ENCODE measurements at regions not wholly inside any gene's neighbourhood (a gene's known extent, or its start where the extent isn't known, plus 50 kb on each side); places are given as distances from the start of the nearest gene placed in this dataset.

GRCh38 chr1:170831276-170831675 lies 104.1 kb upstream of the MROH9 start:
- H2AK5ac ChIP-seq (ENCODE audit: low read depth, low read length), result no peak overlapping the region
- H3K4me3 ChIP-seq (ENCODE audit: insufficient read depth, low read depth, low read length), result no peak overlapping the region
- no peaks in the 10 kb centered on the region for H3K79me1 ChIP-seq (ENCODE audit: low read depth in 1 of 2, low read length in 2 of 2)
- H3K27me3 ChIP-seq (ENCODE audit: control insufficient read depth, insufficient read depth, low read length), result no peaks in the 10 kb centered on the region
- no peak overlapping the region for H2BK120ac ChIP-seq (ENCODE audit: low read depth, low read length)
- no peak overlapping the region for H3K27ac ChIP-seq (ENCODE audit: insufficient read depth, low read length)
- H3K4ac ChIP-seq (ENCODE audit: low read depth, low read length), result no peak overlapping the region
- H4K8ac ChIP-seq (ENCODE audit: low read depth in 2 of 2, low read length in 2 of 2), result no peak overlapping the region
- H2AK9ac ChIP-seq (replicated peaks; ENCODE audit: low read depth, low read length, poor library complexity), result no peak overlapping the region
- no CpG with 5 or more reads among the region's 7 CpGs for WGBS, 2 experiments (ENCODE audit: extremely low coverage in 2 of 2, insufficient read length in 1 of 2)
- H4K5ac ChIP-seq (ENCODE audit: low read depth, low read length), result no peak overlapping the region
- intact Hi-C loops (cut with micrococcal nuclease), result loop anchor here (5.0 kb wide), 1 partner anchor 1059 kb away; no protein-coding TSS in a partner anchor
- CTCF ChIA-PET, result no interaction called here
- dilution Hi-C loops (cut with HindIII; ENCODE audit: low sequenced_read_pairs, unreplicated experiment), result no loop called here
- TF ChIP-seq POLR2A (IDR thresholded peaks at IDR 0.05; ENCODE audit: low read depth, low read length) (no peak), BHLHE40 (IDR thresholded peaks at IDR 0.05; ENCODE audit: low read depth, low read length) (no peak), RAD21 (IDR thresholded peaks at IDR 0.05; ENCODE audit: low read length) (no peak), USF2 (IDR thresholded peaks at IDR 0.05; ENCODE audit: low read depth, low read length) (no peak), NFE2L2 (IDR thresholded peaks at IDR 0.05; ENCODE audit: low read depth, low read length) (no peak), RFX5 (IDR thresholded peaks at IDR 0.05; ENCODE audit: low read depth, low read length) (no peak), CEBPB (IDR thresholded peaks at IDR 0.05; ENCODE audit: low read depth, low read length) (no peak), FOS (IDR thresholded peaks at IDR 0.05; ENCODE audit: low read depth, low read length) (no peak), MAFK (IDR thresholded peaks at IDR 0.05; ENCODE audit: low read depth, low read length) (no peak), MXI1 (IDR thresholded peaks at IDR 0.05; ENCODE audit: borderline replicate concordance, low read depth, low read length) (no peak), RCOR1 (IDR thresholded peaks at IDR 0.05; ENCODE audit: insufficient replicate concordance, low read length) (no peak), CHD1 (IDR thresholded peaks at IDR 0.05; ENCODE audit: low read depth, low read length) (no peak), SMC3 (IDR thresholded peaks at IDR 0.05; ENCODE audit: low read depth, low read length) (no peak), MAZ (IDR thresholded peaks at IDR 0.05; ENCODE audit: borderline replicate concordance, low read depth, low read length) (no peak)
- TF ChIP-seq, protein P1, sequence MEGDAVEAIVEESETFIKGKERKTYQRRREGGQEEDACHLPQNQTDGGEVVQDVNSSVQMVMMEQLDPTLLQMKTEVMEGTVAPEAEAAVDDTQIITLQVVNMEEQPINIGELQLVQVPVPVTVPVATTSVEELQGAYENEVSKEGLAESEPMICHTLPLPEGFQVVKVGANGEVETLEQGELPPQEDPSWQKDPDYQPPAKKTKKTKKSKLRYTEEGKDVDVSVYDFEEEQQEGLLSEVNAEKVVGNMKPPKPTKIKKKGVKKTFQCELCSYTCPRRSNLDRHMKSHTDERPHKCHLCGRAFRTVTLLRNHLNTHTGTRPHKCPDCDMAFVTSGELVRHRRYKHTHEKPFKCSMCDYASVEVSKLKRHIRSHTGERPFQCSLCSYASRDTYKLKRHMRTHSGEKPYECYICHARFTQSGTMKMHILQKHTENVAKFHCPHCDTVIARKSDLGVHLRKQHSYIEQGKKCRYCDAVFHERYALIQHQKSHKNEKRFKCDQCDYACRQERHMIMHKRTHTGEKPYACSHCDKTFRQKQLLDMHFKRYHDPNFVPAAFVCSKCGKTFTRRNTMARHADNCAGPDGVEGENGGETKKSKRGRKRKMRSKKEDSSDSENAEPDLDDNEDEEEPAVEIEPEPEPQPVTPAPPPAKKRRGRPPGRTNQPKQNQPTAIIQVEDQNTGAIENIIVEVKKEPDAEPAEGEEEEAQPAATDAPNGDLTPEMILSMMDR (conservative IDR thresholded peaks at IDR 0.05; ENCODE audit: low read depth, low read length), result no peak
- TF ChIP-seq, protein P2, sequence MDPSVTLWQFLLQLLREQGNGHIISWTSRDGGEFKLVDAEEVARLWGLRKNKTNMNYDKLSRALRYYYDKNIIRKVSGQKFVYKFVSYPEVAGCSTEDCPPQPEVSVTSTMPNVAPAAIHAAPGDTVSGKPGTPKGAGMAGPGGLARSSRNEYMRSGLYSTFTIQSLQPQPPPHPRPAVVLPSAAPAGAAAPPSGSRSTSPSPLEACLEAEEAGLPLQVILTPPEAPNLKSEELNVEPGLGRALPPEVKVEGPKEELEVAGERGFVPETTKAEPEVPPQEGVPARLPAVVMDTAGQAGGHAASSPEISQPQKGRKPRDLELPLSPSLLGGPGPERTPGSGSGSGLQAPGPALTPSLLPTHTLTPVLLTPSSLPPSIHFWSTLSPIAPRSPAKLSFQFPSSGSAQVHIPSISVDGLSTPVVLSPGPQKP (IDR thresholded peaks at IDR 0.05; ENCODE audit: borderline replicate concordance, low read depth, low read length), result no peak
- POLR2A ChIA-PET (ENCODE audit: unreplicated experiment), result no interaction called here
- H3K4me2 ChIP-seq (ENCODE audit: low read depth, low read length), result no peak overlapping the region
- no peaks in the 10 kb centered on the region for H3K36me3 ChIP-seq (ENCODE audit: control insufficient read depth, insufficient read depth, low read length)
- no peak overlapping the region for H4K91ac ChIP-seq (ENCODE audit: insufficient read depth, low read depth, low read length)
- no peak overlapping the region for H3K23ac ChIP-seq (ENCODE audit: low read depth, low read length)
- no peak overlapping the region for H2BK20ac ChIP-seq (ENCODE audit: low read depth, low read length)
- no peak overlapping the region for H3K56ac ChIP-seq (ENCODE audit: extremely low read depth, insufficient read depth, low read length)
- BruUV-seq (replicated peaks), result no TSS peak
- no peaks in the 10 kb centered on the region for H3K9me1 ChIP-seq (ENCODE audit: insufficient read depth, low read length)
- H3K14ac ChIP-seq (replicated peaks; ENCODE audit: low read depth, low read length), result no peak overlapping the region
- no peak overlapping the region for H2AFZ ChIP-seq (replicated peaks; ENCODE audit: low read length, poor library complexity)
- H3K9ac ChIP-seq (ENCODE audit: low read depth, low read length), result no peak overlapping the region
- DNase-seq (no peak), ATAC-seq (ENCODE audit: low read depth) (no peak)
- no peaks in the 10 kb centered on the region for H3K4me1 ChIP-seq (ENCODE audit: control insufficient read depth, insufficient read depth, low read length)
- H2BK5ac ChIP-seq (ENCODE audit: low read depth, low read length, poor library complexity, severe bottlenecking), result no peak overlapping the region
- H4K20me1 ChIP-seq (ENCODE audit: insufficient read depth, low read length), result no peaks in the 10 kb centered on the region
- no peak overlapping the region for H3K18ac ChIP-seq (ENCODE audit: low read depth, low read length)
- H3K9me3 ChIP-seq (ENCODE audit: control insufficient read depth, insufficient read depth, low read length), result no peaks in the 10 kb centered on the region
- in situ Hi-C loops (cut with MboI; ENCODE audit: low sequenced_read_pairs), result no loop called here
- no peak overlapping the region for H2BK15ac ChIP-seq (ENCODE audit: low read depth, low read length)
